Calu3 (cell line): ENCODE measurements at regions not wholly inside any gene's neighbourhood (a gene's known extent, or its start where the extent isn't known, plus 50 kb on each side); places are given as distances from the start of the nearest gene placed in this dataset.

ENCODE experiments used
- BruUV-seq: library from RNA; stranded (reverse); fragments of 400-500 nt; replicated peaks from 2 replicates; lab custom pipeline; 2021; lab: Mats Ljungman, UMichigan
- CTCF ChIA-PET: fragments of 300-600 bp; sonication (Branson Sonifier 250); formaldehyde crosslinking; loops from one replicate; lab custom pipeline; 2022; ENCODE audit warnings: antibody characterized with exemption; lab: Charles Lee
- DNase-seq: peaks from one replicate; pipeline ENCODE4 v3.0.0; 2022
- H3K27ac Mint-ChIP-seq: one replicate; pipeline ENCODE4 v1.8.0; 2022; ENCODE audit warnings: mixed read lengths; ENCODE audit not compliant: unreplicated experiment
- H3K27me3 Mint-ChIP-seq: one replicate; pipeline ENCODE4 v1.8.0; 2022; ENCODE audit warnings: mixed read lengths; ENCODE audit not compliant: unreplicated experiment
- H3K36me3 Mint-ChIP-seq: one replicate; pipeline ENCODE4 v1.8.0; 2022; ENCODE audit warnings: mild to moderate bottlenecking, moderate library complexity, mixed read lengths; ENCODE audit not compliant: insufficient read depth, unreplicated experiment
- H3K4me1 Mint-ChIP-seq: one replicate; pipeline ENCODE4 v1.8.0; 2022; ENCODE audit warnings: mild to moderate bottlenecking, low read depth, mixed read lengths; ENCODE audit not compliant: unreplicated experiment
- H3K4me3 Mint-ChIP-seq: one replicate; pipeline ENCODE4 v1.8.0; 2022; ENCODE audit warnings: mild to moderate bottlenecking, low read depth, moderate library complexity, mixed read lengths; ENCODE audit not compliant: unreplicated experiment
- H3K9me3 Mint-ChIP-seq: one replicate; pipeline ENCODE4 v1.8.0; 2022; ENCODE audit warnings: low read depth, mixed read lengths; ENCODE audit not compliant: unreplicated experiment
- intact Hi-C: fragments of 100-400 bp; cut with micrococcal nuclease; formaldehyde crosslinking; loops from one replicate; pipeline ENCODE4 v1.10.0; 2022; ENCODE audit not compliant: unreplicated experiment
- TF ChIP-seq, protein P1 (sequence below): fragments of 200-600 bp; IDR thresholded peaks from one replicate; pipeline ENCODE4 v1.8.0; 2022; ENCODE audit warnings: antibody characterized with exemption; ENCODE audit not compliant: unreplicated experiment

DNA sequence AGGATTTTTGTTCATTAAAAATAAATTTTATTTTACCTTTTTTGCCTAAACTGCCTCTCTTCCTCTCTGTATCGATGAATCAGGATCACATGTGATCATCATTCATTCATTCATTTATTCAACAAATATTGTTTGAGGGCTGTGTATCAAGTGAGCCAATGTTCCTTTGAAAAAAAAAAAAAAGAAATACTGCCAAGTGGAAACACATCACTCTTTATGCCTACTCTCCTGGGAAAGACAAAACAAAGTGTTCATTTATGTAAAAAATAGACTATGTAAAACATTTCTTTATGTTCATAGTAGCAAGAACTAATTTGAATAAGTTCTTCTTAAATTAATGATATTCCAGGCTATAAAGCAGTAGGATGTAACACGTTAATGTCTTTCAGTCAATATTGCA is 233.1 kb downstream of the POSTN start:
- TF ChIP-seq, protein P1, sequence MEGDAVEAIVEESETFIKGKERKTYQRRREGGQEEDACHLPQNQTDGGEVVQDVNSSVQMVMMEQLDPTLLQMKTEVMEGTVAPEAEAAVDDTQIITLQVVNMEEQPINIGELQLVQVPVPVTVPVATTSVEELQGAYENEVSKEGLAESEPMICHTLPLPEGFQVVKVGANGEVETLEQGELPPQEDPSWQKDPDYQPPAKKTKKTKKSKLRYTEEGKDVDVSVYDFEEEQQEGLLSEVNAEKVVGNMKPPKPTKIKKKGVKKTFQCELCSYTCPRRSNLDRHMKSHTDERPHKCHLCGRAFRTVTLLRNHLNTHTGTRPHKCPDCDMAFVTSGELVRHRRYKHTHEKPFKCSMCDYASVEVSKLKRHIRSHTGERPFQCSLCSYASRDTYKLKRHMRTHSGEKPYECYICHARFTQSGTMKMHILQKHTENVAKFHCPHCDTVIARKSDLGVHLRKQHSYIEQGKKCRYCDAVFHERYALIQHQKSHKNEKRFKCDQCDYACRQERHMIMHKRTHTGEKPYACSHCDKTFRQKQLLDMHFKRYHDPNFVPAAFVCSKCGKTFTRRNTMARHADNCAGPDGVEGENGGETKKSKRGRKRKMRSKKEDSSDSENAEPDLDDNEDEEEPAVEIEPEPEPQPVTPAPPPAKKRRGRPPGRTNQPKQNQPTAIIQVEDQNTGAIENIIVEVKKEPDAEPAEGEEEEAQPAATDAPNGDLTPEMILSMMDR, result no peak
- intact Hi-C loops, result no loop called here
- H3K9me3 Mint-ChIP-seq, result no peaks in the 10 kb centered on the region
- CTCF ChIA-PET, result no interaction called here
- no peak overlapping the region for H3K27ac Mint-ChIP-seq
- H3K4me3 Mint-ChIP-seq, result no peak overlapping the region
- no peaks in the 10 kb centered on the region for H3K27me3 Mint-ChIP-seq
- BruUV-seq, result no TSS peak
- DNase-seq, result no peak
- no peaks in the 10 kb centered on the region for H3K4me1 Mint-ChIP-seq
- no peaks in the 10 kb centered on the region for H3K36me3 Mint-ChIP-seq

DNA sequence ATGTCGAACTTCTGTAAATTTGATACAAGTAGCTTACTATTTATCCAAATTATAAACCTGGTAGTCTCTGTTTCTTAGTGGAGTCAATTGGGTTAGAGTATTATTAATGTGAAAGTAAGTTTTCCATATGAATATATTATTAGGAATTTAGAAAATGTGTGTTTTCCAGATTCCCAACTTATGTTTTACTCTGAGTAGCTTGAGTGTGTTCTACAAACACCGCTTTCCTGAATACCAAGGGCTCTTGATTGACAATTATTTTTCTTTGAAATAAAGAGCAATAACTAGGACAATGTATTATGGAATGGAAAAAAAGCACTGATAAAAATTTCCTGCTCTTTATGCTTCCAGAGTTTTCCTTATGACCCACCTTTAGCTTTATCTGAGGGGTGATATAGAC is 233.6 kb downstream of the POSTN start:
- DNase-seq, result no peak
- CTCF ChIA-PET, result no interaction called here
- TF ChIP-seq, protein P1, result no peak
- Mint-ChIP-seq H3K27ac (no peak overlapping the region), H3K4me3 (no peak overlapping the region), H3K9me3 (no peaks in the 10 kb centered on the region), H3K4me1 (no peaks in the 10 kb centered on the region), H3K36me3 (no peaks in the 10 kb centered on the region), H3K27me3 (no peaks in the 10 kb centered on the region)
- BruUV-seq, result no TSS peak
- intact Hi-C loops, result no loop called here

DNA sequence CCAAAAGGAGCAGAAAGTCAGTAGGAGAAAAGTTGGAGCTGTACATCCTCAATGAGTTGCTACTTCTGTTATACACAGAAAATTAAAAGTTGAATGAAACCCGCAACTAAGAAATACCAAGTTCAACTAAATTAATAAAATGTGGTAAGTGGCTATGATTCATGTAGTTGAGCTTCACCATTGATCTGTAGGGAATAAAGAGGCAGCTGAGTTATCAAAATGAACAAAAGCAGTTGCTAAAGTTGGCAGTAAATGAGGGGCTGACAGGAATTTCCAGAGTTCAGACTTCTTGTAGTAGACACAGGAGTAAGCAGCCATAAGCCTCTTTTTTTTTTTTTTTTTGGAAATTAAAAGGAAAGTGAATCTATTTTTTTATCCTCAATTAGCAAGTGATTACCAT is 234.6 kb downstream of the POSTN start:
- intact Hi-C loops, result no loop called here
- no TSS peak for BruUV-seq
- DNase-seq, result no peak
- Mint-ChIP-seq H3K4me1 (no peaks in the 10 kb centered on the region), H3K27me3 (no peaks in the 10 kb centered on the region), H3K36me3 (no peaks in the 10 kb centered on the region), H3K4me3 (no peak overlapping the region), H3K27ac (no peak overlapping the region), H3K9me3 (no peaks in the 10 kb centered on the region)
- CTCF ChIA-PET, result no interaction called here
- TF ChIP-seq, protein P1, result no peak

DNA sequence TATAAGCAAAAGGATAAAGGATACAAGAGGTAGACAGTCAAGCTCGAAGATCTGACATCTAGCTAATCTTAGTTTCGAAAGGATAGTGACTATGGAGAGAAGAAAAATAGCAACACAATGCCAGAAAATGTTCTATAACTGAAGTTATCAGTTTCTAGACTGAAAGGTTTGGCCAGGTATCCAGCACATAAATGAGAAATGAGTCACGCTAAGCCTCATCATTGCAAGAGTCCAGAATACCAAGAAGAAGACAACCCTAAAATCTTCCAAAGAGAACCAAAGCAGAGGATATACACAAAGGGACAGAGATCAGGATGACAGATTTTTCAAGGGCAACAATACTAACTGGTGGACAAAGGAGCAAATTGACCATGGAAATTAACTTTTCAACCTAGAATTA is 237.0 kb downstream of the POSTN start:
- no peaks in the 10 kb centered on the region for H3K27me3 Mint-ChIP-seq
- TF ChIP-seq, protein P1, result no peak
- no TSS peak for BruUV-seq
- intact Hi-C loops, result no loop called here
- no peaks in the 10 kb centered on the region for H3K9me3 Mint-ChIP-seq
- H3K36me3 Mint-ChIP-seq, result no peaks in the 10 kb centered on the region
- H3K4me3 Mint-ChIP-seq, result no peak overlapping the region
- CTCF ChIA-PET, result no interaction called here
- no peak overlapping the region for H3K27ac Mint-ChIP-seq
- no peak for DNase-seq
- H3K4me1 Mint-ChIP-seq, result no peaks in the 10 kb centered on the region
